Fibroblast of skin of right biceps (primary cell): ENCODE measurements at regions not wholly inside any gene's neighbourhood (a gene's known extent, or its start where the extent isn't known, plus 50 kb on each side); places are given as distances from the start of the nearest gene placed in this dataset.

ENCODE experiments used
- DNase-seq: peaks from one replicate; pipeline ENCODE4 v3.0.0-alpha.2; 2013

DNA sequence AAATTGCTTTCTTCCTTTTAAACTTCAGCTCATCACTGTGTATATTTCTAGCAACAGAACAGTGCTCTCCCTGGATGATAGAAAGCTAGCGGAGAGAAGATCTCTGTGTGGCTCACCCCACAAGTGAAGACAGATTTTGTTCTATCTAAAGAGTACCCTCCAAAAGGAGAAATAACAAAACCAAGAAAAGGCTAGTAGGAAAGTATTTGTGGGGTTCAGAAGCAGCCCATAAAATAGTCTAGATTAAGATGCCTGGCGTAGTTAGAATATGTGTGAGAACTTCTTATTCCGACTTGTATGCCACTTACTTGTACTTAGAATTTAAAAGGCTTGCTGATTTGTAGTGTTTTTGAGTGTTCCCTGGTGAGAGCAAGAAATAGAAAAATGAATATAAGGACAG lies 214.9 kb upstream of the IL12A start:
- DNase-seq, result no peak

DNA sequence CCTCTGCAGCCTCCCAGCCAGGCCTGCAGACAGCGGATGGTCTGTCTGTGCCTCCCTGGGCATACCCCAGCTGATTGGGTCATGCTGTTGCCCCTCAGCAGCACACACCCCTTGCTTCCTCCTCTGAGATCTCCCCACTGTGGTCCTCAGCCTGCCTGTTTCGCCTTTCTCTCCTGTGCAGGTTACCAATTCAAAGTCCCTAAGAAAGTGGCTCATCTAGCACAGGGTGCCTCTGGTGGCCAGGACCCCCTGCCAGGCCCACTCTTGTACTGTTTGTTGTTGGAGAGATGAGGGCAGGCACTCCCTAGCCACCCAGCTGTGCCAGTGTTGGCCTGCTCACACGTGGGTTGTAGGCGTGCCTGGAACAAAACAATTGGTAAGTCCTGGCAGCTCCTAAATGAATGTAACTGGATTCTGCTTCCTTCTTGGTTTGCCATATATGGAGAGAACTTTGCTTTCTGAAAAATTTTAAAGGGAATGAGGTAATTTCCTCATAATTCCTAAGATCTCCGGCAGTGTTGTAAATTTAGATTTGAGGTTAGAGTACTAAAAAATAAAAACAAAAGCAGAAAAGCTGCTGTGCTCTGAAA lies 213.2 kb upstream of the IL12A start:
- DNase-seq, result peak; percentile 82

DNA sequence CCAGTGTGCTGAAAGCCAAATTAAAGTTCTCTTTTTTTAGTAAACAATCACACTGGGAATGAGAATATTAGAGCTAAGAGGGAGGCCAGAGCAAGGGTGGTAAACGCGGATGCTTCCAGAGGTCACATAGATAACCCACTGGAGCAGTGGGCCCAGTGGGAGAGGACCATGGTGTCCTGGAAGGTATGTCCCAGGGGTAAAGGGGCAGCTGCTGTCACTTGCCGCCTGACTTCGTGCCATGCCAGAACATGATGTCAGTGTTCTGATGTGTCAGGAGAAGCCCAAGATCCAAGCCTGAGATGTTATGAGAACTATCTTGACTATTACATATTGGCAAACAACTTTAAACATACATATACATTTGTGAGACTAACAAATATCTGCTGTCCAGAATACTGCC lies 211.9 kb upstream of the IL12A start:
- DNase-seq, result no peak

DNA sequence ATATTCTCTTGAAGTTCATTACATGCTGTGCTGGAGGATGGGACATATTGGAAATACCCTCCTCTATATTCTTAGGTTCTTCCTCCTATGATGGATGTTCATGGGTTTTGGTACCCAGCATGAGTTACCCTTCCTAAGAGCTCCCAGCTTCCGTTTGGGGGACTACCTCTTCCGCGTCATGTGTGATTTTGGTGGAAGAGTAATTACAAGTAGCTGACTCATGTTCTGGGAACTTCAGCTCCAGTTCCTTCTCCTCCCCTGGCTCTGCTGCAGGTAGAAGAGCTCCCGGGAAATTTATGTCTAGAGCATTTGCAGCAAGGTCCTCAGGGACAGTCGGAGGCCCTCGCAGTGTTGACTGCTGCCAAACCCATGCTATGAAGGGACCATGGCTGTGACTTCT lies 208.8 kb upstream of the IL12A start:
- DNase-seq, result peak; percentile 49

DNA sequence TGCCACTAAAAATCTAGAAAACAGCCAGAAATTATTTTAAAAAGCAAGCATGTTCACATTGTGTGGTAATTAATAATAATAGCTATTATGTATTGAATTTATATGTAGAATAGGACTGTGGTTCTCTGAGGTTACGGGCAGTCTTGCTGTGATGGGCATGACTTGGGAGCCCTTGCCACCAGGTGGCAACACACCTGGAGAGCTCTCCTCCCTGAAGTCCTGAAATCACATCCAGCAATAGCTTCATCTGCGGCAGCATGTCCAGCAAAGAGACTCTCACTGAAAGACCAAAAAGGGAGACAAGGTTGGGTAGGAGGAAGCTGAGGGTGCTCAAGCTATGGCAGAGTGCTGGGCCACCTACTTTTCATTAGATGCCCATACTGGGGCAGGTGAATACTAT lies 206.8 kb upstream of the IL12A start:
- no peak for DNase-seq

DNA sequence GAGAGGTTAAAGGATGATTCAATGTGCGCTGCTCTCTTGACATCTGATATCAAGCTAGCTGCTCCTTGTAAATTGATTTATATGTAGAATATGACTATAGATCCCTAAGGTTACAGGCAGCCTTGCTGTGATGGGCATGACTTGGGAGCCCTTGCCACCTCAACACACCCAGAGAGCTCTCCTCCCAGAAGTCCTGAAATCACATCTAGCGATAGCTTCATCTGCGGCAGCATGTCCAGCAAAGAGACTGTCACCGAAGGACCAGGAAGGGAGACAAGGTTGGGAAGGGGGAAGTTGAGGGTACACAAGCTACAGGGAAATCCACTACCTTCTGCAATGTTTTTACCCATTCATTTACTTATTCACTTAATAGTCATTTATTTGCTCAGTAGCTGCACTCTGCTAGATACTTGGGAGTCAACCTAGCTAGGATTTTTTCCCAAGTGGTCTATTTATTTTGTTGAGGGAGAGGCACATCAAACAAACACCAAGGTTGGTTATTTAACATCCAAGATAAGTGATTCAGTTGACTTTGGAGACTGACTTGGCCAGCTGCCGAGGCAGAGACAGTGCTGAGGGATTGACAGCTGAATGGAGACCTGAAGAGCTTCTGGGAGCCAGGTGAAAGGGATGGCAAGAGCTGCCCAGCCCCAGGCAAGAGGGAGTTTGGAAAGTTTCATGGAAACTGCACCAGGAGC lies 205.8 kb upstream of the IL12A start:
- DNase-seq, result no peak

DNA sequence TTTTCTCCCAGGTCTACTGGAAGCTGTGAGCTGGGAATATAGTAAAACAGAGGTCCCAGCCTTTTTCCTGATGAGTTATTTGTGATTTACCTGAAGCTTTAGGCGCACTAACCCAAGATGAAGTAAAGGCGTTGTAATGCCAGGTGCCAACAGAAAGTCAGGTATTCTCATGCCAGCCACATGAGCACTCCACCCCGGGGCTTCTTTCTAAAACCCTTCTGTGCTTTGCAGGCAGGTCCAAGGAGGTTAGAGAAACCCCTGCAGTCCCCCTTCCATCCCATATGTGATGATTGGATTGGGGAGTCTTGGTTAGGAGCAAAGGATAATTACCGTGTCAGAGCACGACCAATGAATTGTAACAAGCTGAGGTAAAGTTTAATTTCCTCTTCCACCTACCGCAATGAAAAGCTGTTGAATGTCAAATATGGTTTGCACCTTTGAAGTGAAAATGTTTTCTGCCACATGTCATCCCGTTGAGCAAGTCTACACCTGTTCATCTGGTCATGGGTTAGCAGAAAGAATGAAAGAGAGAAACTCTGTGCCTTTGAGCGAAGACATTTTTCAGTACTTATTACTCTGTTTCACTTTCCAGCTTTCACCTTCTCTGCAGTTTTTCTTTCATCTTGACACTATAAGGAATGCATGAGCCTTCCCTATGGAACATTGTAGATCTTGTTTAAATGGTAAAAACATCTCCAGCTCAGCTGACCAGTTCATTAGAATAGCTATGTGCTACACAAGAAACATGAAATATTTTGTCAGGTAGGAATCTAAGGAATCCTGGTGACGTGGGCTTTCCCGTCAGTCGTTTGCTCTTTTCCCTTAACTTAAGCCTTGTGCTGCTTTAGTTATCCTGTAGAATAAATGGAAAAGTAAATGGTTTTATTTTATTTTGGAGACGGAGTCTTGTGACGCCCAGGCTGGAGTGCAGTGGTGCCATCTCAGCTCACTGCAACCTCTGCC lies 204.6 kb upstream of the IL12A start:
- peak; percentile 54 for DNase-seq

DNA sequence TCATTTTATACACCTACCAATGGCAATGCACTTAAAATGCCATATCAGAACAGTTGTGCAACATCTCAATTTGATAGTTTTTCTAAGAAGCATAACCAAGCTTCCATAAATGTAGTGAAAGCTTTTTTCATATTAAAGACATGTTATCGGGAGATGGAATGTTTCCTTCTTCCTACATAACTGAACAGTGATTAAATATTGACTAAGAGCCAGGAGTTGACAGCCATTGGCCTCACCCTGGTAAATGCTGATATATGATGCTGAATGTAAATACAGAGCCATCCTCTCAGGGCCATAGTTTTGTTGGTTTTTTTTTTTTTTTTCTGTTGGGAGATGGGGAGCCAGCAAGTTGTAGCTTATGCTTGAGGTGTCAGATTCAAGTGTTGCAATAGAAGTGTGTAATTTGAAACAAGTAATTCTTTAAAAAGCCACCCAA lies 203.3 kb upstream of the IL12A start:
- DNase-seq, result peak; percentile 85

DNA sequence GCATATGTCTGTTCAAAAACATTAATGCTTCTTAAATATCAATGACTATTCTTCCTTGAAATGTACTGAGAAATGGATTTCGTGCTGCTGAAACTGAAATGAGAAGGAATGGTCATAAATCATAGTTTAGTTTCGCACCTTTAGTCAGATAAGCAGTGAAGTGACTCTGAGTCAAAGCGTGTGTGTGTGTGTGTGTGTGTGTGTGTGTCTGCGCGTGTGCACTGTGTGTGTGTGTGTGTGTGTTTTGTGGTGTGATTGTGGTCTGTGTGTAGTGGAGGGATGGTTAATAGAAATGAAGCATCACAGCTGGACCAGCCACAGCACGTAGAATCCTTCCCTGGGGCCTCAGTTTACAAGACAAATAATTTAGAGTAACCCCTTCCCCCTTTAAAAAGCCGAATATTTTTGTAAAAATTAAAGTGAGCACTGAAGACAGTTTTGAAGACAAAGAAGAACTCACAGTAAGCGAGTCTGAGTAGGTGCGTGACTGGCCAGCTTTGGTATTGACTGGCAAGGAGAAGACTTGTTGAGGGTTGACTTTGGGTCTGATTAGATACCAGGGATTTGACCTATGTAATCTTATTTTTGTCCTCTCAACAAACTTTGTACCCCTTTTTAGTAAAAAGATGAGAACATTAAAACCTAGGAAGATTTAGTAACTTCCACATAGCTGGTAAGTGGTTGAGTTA lies 202.0 kb upstream of the IL12A start:
- no peak for DNase-seq

DNA sequence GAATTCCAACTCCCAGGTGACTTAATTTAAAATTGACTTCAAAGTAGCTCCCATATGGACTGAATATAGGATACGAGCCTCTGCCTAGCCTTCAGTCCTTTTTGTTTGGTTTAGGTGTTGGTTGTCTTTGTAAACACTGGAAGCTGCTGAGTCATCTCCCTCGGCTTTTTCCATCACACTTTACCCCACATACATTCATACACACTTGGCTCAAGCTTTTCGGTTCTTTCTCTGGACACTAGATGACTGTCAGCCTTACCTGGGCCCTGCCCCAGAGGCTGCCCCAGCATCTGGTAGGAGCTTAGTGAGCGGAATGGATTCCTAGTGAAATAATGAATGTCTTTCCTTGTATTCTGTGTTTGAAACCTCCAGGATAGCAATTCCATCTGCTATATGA lies 201.5 kb upstream of the IL12A start:
- DNase-seq, result peak; percentile 77

DNA sequence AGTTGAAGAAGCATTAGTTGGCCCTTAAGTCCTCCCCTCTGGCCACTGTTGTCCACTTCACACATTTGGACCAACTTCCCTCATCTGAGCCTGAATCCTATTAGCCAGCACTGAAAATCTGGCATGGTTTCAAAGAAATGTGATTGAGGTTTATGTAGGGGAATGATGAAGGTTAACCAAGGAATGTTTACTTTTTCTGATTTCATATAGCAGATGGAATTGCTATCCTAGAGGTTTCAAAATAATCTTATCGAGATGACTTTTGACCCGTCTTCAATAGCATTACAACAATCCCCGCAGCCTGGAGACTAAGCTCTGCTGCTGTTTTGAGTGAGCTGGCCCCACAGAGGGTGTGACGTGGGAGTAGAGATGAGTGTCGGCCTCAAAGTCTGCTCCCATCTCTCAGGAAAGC lies 200.8 kb upstream of the IL12A start:
- DNase-seq, result peak; percentile 78

DNA sequence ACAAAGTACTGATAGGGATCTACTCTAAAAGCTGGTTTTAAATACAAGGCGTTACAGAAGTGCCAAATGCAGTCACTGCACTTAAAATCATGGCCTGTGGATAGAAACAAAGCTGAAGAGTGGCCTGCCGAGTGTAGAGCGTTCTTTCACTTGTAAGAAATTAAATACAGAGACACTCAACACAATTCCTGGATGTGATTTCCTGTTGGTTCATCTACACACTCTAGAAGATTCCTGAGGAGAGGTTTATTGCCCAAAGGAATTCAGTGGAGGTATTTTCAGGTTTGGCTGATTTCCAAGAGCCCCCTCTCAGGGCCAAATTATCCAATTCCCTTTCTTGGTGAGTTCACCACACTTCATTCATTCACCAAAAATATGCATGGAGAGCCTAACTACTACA lies 200.3 kb upstream of the IL12A start:
- peak; percentile 95 for DNase-seq

DNA sequence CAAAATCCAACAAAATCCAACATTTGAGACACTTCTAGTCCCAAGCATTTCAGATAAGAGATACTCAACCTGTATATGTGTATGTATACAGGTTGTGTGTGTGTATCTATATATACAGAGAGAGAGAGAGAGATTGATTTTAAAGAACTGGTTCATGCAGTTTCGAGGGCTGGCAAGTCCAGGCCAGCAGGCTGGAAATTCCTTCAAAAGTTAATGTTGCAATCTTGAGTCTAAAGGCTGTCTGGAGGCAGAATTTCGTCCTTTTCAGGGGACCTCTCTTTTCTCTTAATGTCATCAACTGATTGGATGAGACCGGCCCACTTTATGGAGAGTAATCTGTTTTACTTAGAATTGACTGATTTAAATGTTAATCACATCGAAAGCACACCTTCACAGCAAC lies 199.6 kb upstream of the IL12A start:
- no peak for DNase-seq

DNA sequence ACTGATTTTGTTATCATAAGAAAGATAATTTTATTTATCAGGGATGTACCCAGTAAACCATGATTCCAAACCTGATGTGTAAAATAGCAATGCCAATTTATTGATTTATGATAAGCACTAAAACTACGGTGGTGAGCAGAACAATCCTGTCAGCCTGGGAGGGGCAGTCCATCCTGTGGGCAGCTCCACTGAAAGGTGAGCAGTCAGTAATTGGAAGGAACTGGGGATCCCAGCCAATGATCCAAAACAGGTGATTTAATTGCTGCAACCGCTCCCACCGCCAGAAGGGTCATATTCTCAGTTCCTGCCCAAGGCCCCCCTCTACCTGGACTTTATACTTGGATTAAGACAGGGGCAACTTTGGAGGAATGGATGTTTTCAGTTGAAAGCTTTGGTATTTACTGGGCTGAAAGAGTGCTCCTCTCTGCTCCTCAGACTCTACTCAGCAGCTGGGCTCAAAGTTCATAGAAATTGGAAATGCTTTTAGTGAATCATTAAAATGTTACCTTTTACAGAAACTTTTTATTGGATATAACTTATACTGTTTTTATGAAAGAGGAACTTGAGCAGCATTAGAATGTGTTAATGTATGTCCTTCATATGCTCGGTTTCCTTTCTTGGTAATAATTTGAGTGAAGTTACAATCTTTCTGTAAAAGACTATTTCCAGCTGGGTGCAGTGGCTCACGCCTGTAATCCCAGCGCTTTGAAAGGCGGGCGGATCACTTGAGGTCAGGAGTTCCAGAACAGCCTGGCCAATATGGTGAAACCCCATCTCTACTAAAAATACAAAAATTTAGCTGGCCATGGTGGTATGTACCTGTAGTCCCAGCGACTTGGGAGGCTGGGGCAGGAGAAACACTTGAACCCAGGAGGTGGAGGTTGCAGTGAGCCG lies 198.6 kb upstream of the IL12A start:
- no peak for DNase-seq

DNA sequence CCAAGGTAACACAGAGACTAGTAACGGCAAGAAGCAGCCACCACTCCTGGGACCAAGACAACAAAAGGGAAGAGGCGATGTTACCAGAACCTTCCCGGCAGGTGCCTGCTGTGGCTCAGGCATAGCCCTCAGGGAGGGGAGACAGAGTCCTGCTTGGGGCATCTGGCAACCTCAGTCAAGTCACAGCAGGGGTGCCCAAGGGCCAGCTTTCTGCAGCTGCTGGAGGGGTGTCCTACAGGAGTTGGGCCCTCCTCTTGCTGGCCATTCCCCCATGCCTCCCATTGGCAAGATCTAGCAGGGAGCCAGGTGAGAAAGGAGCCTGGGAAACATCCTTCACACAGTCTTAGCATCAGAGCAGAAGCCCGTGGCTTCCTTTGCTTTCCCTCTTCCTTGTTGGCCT lies 197.3 kb upstream of the IL12A start:
- no peak for DNase-seq

DNA sequence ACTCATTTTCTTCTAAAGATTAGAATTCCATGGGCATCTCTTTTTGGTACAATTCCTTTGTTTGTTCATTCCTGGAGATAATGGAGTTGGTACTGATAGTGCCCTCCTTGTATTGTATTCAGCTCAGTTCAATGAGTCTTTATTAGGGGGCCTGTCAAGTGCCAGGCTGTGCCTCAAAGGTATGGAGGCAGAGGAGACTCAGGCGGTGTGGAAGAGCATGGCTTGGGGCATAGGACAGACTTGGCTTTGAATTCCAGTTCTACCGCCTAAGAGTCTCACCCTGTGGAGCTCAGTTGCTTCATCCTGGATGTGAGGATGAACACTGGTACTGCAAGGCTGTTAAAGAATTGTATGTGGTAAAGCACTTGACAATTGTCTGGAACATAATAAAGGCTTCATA lies 196.6 kb upstream of the IL12A start:
- no peak for DNase-seq

DNA sequence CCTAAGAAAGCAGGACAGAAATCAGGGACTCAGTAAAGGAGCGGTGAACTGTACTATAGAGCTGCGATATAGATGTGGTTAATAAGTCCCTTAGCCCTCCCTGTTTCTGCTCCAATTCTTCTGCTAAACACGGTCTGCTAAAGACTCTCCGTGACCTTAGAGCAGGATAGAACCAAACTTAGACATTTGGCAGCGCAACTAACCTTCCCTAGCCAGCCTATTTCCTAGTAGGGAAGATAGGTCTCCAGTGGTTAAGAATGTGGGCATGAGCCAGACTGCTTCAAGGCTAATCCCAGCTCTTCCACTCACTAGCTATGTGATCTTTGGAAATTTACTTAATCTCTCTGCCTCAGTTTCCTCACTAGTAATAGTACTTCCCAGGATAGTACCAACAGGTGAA lies 193.6 kb upstream of the IL12A start:
- DNase-seq, result no peak

DNA sequence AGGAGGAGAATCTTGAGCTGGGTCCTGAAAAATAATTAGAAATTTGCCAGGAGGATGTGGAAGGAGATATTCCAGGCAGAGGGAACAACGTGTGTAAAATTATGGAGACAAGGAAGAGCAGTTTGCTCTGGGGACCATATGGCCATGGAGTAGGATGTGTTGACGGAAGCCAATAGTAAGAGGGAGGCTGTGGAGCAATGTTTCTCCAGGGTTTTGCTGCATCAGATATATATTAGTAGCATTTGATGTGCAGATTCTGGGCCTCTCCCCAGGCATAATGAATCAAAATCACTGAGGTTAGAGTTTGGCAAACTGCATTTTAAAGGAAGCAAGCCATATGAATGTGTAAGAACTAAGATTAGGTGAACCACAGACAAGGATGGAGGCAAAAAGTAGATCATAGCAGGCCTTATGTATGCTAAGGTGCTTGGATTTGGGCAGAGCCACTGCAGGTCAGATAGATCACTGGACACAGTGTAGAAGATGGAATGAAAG lies 192.9 kb upstream of the IL12A start:
- DNase-seq, result peak; percentile 30

DNA sequence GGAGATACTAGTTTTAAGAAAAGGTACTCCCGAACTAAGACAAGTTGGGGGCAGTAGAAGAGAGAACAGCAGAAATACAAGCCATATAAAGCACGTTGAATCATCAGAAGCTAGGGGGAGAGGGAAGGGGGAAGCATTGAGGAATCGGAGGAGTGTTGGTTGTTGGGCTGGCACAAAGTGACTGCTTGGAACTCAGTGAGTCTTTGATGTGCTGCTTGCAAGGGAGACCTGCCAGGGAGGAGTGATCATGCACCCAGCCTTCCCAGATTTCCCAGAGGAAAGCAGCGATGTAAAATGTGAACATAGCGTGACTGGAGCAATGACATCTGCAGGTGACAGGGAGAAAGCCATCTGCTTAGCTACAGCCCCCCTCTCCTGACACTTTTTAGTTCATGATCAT lies 192.4 kb upstream of the IL12A start:
- peak; percentile 28 for DNase-seq

DNA sequence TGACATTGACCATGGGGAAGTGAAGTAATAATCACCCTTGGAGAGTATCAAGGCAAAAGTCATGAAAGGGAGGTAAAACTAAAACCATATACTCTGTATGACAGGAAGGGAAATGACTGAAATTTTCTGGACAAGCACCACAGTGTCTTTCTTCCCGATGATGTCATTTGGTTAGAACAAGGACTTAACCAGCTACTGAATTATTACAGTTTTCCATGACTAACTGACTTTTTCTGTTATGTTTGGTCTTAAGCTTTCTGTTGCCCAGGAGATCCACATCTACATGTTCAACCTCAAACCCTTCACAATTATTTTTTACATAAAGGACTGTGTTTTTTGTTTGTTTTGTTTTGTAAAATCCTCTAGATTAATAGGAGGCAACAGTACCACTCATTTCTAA lies 191.9 kb upstream of the IL12A start:
- DNase-seq, result peak; percentile 87

DNA sequence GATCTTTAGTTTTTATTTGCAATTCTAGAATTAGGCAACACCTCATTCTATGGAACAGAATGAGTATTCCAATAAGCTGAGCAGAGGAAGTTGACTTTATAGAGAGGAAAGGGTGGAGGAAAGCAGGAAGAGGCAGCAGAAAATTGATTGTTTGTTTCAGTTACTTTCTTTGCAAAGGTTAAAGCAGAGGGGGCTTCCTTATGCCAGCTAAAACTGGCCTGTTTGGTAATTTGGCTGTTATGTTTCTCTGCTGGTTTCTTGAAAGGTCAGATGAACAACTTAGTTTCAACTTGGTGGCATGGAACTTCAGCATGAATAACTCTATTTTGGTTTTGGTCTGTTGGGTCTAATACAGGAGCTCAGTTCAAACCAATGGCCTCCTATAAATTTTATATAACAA lies 190.9 kb upstream of the IL12A start:
- DNase-seq, result no peak

DNA sequence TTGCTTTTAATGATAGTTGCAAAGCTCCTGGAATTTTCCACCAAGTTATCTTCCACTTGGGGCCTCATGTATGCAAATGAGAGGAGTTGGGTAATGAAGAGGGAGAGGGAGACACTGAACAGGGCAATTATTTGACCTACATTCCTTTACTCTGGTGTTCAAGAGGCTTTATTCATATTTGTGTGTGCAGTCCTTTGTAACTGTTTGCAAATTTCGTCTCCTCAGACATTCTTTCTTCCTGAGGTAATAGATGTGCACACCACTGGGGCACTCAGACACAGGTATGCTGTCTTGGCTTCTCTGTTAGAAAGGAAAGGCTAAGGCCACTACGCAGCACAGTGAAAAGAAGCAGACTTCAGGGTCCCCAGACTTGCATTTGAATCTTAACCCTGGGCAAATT lies 189.7 kb upstream of the IL12A start:
- peak; percentile 73 for DNase-seq
